NCI-H2227 (cell line): ENCODE measurements at regions not wholly inside any gene's neighbourhood (a gene's known extent, or its start where the extent isn't known, plus 50 kb on each side); places are given as distances from the start of the nearest gene placed in this dataset.

ENCODE experiments used
- DNase-seq: peaks from one replicate; lab custom pipeline; 2025; ENCODE audit not compliant: unreplicated experiment; lab: John Stamatoyannopoulos, UW

DNA sequence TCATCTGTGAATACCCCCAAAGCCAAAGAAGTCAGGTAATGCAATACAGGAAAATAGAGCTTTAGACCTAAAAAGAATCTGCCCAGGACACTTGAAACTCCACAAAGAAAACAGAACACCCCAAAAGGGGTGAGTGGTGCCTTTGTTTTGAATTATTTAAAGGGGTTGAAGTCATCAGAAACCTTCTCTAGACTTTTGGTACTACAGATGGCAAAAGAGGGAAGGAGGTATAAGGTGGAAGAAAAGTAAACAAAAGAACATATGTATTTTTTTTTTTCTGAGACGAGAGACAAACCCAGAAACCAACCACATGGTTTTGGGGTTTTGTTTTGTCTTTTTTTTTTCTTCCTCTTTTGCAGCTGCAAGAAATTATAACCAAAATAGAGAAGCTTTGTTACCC lies 1477.8 kb downstream of the C4orf33 start:
- no peak for DNase-seq

DNA sequence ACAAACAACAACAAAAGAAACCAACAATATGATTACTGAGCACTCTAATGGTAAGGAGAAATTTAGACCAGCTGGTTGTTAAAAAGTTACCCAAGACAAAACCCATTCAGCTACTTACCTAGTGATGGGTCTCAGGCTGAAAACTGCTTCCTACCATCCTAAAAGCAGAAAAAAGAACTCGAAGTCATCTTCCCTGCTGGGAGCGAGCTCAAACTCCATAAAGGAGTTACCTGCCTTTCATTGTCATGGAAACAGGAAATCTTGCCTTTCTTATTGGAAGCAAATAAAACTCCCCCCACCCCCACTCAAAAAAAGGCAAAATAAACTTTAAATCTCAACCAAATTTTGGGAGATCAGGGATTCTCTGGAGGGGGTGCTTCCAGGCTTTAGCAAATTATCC lies 1478.3 kb downstream of the C4orf33 start:
- DNase-seq: no peak

DNA sequence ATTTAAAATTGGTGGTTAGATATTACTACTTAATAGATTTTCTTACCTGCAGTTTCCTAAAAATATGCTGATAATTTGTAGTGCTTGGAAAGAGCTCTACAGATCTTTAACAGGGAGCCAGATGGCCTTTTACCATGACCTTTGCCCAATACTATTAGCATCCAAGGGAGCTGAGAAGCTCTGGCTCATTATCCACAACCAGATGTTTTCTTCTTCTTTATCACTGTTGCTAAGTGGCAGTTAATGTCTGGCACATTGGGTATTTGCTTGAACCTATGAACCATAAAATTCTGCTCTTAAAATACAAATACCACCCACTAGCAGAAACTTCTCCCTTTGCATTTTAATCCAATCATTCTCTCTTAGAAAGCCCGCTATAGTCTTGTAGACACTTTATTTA lies 1480.3 kb downstream of the C4orf33 start:
- DNase-seq: peak; percentile 67

- DNase-seq: no peak
Observed at GRCh38 chr4:130591091-130591490, 1495.1 kb downstream of the C4orf33 start.

- DNase-seq: no peak
Observed at GRCh38 chr4:130600706-130601105, 1504.8 kb downstream of the C4orf33 start.

- no peak for DNase-seq
Observed at GRCh38 chr4:130603043-130603442, 1507.1 kb downstream of the C4orf33 start.

- no peak for DNase-seq
Observed at GRCh38 chr4:130608121-130608520, 1512.2 kb downstream of the C4orf33 start.

DNA sequence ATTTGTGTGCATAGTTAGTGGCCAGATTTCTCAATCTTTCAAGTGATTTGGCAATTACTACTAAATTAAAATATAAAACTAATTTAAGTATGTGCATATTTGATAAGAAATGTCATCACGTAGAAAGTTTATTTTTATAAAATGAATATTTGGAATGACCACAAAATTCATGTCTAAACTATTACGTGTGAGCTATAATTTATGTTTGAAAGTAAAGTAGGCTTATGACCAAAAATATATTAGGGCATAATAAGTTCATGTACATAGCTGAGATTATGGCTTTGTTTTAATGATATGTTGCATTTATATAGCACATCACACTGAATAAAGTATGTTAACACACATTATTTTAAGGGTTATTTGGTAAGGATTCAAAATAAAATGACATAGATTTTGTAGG lies 1532.6 kb downstream of the C4orf33 start:
- DNase-seq: no peak

DNA sequence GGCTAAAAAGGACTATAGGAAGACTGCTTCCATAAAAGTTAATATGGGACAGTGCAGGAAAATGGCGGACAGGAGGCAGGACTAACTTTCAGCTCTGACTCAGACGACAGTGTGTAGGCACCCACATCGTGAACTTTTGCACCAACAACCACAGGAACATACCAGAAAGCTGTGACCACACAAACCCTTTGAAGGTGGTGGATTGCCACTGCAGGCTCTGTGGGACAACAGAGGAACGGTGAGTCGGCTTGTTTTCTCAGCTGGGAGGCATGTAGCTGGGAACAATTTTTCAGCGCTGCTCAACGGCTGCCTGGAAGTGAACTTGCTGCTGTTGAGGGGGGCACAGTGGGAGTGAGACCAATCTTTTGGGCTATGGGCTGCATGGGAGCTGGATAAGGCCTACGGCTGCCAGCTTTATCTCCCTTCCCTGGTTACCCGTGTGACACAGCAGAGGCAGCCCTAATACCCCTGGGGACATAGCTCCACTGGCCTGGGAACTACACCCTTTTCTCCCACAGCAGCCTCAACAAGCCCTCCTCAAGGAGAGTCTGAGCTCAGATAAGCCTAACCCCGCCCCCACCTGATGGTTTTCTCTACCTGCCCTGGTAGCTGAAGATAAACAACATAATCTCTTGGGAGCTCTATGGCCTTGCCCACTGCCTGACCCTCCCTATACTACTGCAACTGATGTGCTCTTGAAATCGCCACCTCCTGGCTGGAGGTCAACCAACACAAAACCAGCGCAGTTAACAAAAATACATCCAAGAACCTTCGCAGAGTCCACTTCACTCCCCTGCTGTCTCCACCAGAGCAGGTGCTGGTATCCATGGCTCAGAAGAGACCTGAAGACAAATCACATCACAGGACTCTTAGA lies 1537.0 kb downstream of the C4orf33 start:
- DNase-seq: no peak

GRCh38 chr4:130636486-130636885 lies 1540.5 kb downstream of the C4orf33 start:
- no peak for DNase-seq

DNA sequence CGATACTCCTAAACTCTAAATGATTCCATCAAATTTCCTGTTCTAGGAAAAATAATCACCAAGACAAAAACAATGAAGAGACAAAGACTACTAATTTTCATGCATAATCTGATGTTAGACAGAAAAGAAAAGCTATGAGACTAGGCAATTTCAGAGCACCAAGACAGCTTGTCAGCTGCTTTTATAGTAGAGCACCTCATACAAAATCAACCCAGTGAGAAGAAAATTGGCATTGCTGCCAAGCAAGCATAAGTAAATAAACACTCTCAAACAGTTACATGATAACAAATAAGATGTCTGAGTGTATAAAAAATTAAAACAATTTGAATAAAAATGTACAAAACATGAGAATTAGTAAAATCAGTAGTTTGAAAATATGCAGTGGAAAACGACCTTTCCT lies 1544.6 kb downstream of the C4orf33 start:
- DNase-seq: no peak

- no peak for DNase-seq
Observed at GRCh38 chr4:130646886-130647285, 1550.9 kb downstream of the C4orf33 start.

DNA sequence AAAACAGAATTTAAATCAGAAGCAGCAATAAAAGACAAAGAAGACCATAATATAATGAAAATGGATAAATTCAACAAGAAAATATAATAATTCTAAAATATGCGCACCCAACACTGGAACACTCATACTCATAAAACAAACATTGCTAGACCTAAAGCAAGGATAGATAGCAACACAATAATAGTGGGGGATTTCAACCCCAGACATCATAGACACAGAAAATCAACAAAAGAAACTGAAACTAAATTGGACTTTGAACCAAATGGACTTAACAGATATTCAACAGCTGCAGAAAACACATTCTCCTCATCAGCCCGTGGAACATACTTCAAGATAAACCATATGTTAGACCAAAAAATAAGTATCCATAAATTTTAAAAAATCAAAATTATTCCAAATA lies 1552.6 kb downstream of the C4orf33 start:
- no peak for DNase-seq

DNA sequence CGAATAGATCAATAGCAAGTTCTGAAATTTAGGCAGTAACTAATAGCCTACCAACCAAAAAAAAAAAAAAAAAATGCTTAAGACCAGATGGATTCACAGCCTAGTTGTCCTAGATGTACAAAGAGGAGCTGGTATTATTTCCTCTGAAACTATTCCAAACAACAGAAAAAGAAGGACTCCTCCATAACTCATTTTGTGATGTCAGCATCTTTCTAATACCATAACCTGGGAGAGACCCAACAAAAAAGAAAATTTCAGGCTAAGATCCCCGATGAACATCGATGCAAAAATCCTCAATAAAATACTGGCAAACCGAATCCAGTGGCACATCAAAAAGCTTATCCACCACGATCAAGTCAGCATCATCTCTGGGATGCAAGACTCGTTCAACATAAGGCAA lies 1557.9 kb downstream of the C4orf33 start:
- DNase-seq: no peak

- DNase-seq: no peak
Observed at GRCh38 chr4:130659320-130659719, 1563.4 kb downstream of the C4orf33 start.

DNA sequence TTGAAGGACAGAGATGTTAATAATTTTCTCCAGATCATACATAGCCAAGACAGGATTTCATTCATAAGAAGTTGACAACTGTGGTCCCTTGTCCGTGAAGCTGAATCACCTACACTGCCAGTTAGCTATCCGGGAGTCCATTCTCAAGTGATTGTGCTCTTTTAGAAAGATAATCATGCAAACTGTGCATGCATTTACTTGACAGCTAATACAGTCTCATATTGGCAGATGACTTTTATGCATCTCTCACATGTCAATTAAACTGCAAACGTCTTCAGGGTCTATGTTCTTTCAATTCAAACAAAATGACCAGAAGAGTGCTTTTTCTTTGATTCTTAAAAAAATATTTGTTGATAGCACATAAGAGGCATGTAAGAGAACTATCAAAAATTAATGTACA lies 1572.9 kb downstream of the C4orf33 start:
- no peak for DNase-seq

GRCh38 chr4:130675266-130675665 lies 1579.3 kb downstream of the C4orf33 start:
- DNase-seq: no peak

- no peak for DNase-seq
Observed at GRCh38 chr4:130689181-130689580, 1593.2 kb downstream of the C4orf33 start.

DNA sequence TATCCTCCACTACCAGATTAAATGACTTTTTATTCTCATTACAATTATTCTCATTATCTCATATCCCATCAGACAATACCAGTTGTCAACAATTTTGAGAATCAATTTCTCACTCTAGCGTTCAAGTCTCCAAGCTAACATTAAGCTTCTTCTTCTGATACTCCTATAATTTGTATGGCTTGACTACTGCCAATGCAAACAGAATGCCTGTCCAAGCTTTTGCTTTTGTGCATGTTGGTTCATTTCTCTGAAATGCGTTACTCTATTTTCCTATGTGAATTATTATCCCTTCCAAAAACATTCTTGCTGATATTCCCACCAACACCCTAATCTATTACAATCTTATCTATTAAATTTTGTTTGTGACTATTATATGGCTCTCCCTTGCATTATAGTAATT lies 1602.3 kb downstream of the C4orf33 start:
- DNase-seq: no peak

GRCh38 chr4:130699004-130699403 lies 1603.1 kb downstream of the C4orf33 start:
- DNase-seq: no peak

DNA sequence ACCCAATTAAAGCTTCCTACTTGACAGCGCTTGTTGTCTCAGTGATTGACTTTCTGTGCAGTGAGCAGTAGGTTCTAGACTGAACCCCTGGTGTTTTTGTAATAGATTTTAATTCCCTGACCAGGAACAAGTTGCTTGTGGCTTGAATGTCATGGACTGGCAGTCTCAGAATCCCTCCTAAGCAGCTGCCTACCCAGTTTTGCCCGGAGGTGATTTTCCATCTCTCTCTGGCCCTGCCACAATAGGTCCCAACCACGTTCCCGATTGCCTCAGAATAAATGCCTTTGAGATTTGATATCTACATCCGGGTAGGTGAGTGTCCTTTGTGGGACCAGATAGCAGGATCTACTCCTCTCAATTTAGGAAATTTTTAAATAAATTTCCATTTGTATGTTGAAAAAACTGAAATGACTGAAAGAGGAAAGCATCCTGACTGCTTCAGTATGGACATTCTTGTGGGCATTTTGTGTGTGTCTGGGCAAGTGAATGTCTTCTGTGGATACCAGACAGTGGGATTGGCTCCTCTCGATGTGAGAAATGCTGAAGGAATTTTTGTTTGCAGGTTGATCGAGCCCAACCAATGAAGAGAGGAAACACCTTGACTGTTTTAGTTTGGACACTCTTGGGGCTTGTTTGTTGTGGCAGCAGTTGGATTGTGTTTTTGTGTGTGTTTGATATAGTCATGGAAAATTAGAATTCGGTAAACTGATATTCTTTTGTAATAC lies 1607.4 kb downstream of the C4orf33 start:
- DNase-seq: no peak

DNA sequence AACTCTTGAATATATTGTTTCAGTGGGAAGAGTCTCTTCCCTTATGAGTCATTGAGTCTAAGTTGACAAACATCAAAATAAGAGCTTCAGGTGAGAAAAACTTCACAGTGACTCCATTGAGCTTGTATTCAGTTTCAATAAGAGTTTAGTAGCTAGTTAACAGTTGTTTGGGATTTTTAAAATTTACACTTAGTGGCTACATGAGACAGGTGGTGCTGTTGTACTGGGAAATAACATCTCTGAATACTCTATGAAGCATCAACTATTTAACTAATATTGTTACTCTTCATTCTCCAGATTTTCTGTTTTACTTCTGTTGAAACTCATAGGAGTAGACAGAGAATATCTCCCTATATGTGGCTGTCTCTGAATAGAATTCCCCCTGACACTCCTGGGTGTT lies 1609.1 kb downstream of the C4orf33 start:
- no peak for DNase-seq
